K562 (cell line): ENCODE measurements at regions not wholly inside any gene's neighbourhood (a gene's known extent, or its start where the extent isn't known, plus 50 kb on each side); places are given as distances from the start of the nearest gene placed in this dataset.

Source experiments
- ATAC-seq: fragments of 200-7000 bp; cut with Tn5 transposase; 3 replicates; pipeline ENCODE4 v1.9.1; 2020; ENCODE audit warnings: moderate library complexity
- BruUV-seq: library from RNA; stranded (reverse); fragments of 400-500 nt; replicated peaks from 2 replicates; lab custom pipeline; 2021; lab: Mats Ljungman, UMichigan
- CTCF ChIA-PET: fragments of 300-600 bp; formaldehyde crosslinking; extraction: SDS; loops from one replicate; lab custom pipeline; 2021; ENCODE audit warnings: low intra/inter-chr PET ratio; lab: Yijun Ruan, JAX
- POLR2A ChIA-PET: fragments of 300-600, 350-650 bp; sonication (Branson Sonifier 250); formaldehyde crosslinking; extraction: SDS; loops from one replicate; lab custom pipeline; 2021; ENCODE audit warnings: antibody characterized with exemption, inconsistent platforms; lab: Yijun Ruan, JAX
- DNase-seq, 4 experiments: peaks; one replicate each; pipeline versions ENCODE4 v3.0.0 to v3.0.0-alpha.2; 2011 to 2018; ENCODE audit warnings: low spot score in 3 of 4, mixed read lengths in 3 of 4; ENCODE audit errors: extremely low read depth in 1 of 4
- FAIRE-seq: peaks from 2 replicates; lab custom pipeline; 2011; peaks lifted over from hg19 to GRCh38; lab: Jason Lieb, UNC
- H2AFZ ChIP-seq: 2 replicates; pipeline ENCODE4 v1.6.0; 2011; ENCODE audit warnings: low read depth, low read length, control low read depth, inconsistent platforms
- H3K27ac ChIP-seq: fragments of 200-600 bp; 3 replicates; pipeline ENCODE4 v1.8.0; 2011; ENCODE audit warnings: low read depth, mild to moderate bottlenecking, control low read depth, inconsistent platforms, low read length, moderate library complexity, mixed read lengths; ENCODE audit errors: extremely low read depth
- H3K27me3 ChIP-seq, 2 experiments: fragments of 300-600 bp in 1 of 2; 2 replicates in 1 of 2; 3 replicates in 1 of 2; pipeline versions ENCODE4 v1.6.0 to v1.8.0; 2011; ENCODE audit warnings: inconsistent platforms in 2 of 2, low read length in 2 of 2, mild to moderate bottlenecking in 1 of 2, mixed read lengths in 1 of 2, moderate library complexity in 1 of 2; ENCODE audit not compliant: control insufficient read depth in 2 of 2, insufficient read depth in 2 of 2
- H3K36me3 ChIP-seq: fragments of 300-600 bp; 3 replicates; pipeline ENCODE4 v1.8.0; 2011; ENCODE audit warnings: mild to moderate bottlenecking, low read length, inconsistent platforms; ENCODE audit not compliant: control insufficient read depth, insufficient read depth
- H3K4me1 ChIP-seq, 2 experiments: fragments of 200-600 bp in 1 of 2; replicated peaks in 1 of 2; 2 replicates in 1 of 2; 3 replicates in 1 of 2; pipeline versions ENCODE4 v1.5.1 to v1.8.0; 2011; ENCODE audit warnings: inconsistent platforms in 2 of 2, low read length in 2 of 2, mild to moderate bottlenecking in 1 of 2, mixed read lengths in 1 of 2, moderate library complexity in 1 of 2; ENCODE audit not compliant: control insufficient read depth in 2 of 2, insufficient read depth in 2 of 2
- H3K4me2 ChIP-seq: 2 replicates; pipeline ENCODE4 v1.6.1; 2011; ENCODE audit warnings: low read length, control low read depth, inconsistent platforms, mixed read lengths; ENCODE audit not compliant: insufficient read depth
- H3K4me3 ChIP-seq: fragments of 200-600 bp; sonication (generic), shearing (Covaris generic); 2 replicates; pipeline ENCODE4 v1.5.1; 2016; ENCODE audit warnings: control low read depth, inconsistent platforms
- H3K79me2 ChIP-seq: fragments of 200-600 bp; 3 replicates; pipeline ENCODE4 v1.8.0; 2011; ENCODE audit warnings: low read length, inconsistent platforms; ENCODE audit not compliant: control insufficient read depth, insufficient read depth
- H3K9ac ChIP-seq, 2 experiments: 2 replicates each; pipeline versions ENCODE4 v1.6.0 to v1.6.1; 2011; ENCODE audit warnings: low read depth in 2 of 2, low read length in 2 of 2, control low read depth in 1 of 2, inconsistent platforms in 1 of 2, mild to moderate bottlenecking in 1 of 2, mixed read lengths in 1 of 2; ENCODE audit not compliant: insufficient read depth in 1 of 2
- H3K9me1 ChIP-seq: one replicate; pipeline ENCODE4 v1.6.0; 2011; ENCODE audit warnings: inconsistent platforms, mild to moderate bottlenecking, low read length, moderate library complexity; ENCODE audit not compliant: control insufficient read depth, insufficient read depth
- H3K9me3 ChIP-seq: replicated peaks from 2 replicates; pipeline ENCODE4 v1.5.1; 2011; ENCODE audit warnings: low read depth, low read length, inconsistent platforms; ENCODE audit not compliant: control insufficient read depth, insufficient read depth
- H4K20me1 ChIP-seq: replicated peaks from 2 replicates; pipeline ENCODE4 v1.6.1; 2011; ENCODE audit warnings: low read length, inconsistent platforms, mixed read lengths; ENCODE audit not compliant: control insufficient read depth, insufficient read depth
- BRD9 ChIP-seq: fragments of 450-650 bp; IDR thresholded peaks from 2 replicates; pipeline ENCODE4 v1.6.1; 2018; ENCODE audit warnings: low read depth; ENCODE audit not compliant: partially characterized antibody
- GATA2 ChIP-seq: sonication (generic); formaldehyde crosslinking; IDR thresholded peaks from 2 replicates; pipeline ENCODE4 v1.4.0; 2020; ENCODE audit warnings: mild to moderate bottlenecking, missing genetic modification reagents
- GTF2A2 ChIP-seq: IDR thresholded peaks from 2 replicates; pipeline ENCODE4 v1.6.1; 2016; ENCODE audit warnings: mild to moderate bottlenecking, missing genetic modification characterization, missing compliant biosample characterization
- KHSRP ChIP-seq: fragments of 450-650 bp; IDR thresholded peaks from 2 replicates; pipeline ENCODE4 v1.6.1; 2017
- MYBL2 ChIP-seq, 2 experiments: fragments of 450-650 bp in 1 of 2; sonication (generic) in 1 of 2; formaldehyde crosslinking in 1 of 2; IDR thresholded peaks; 2 replicates each; pipeline versions ENCODE4 v1.6.1 to v1.8.1; 2017 to 2022; ENCODE audit warnings: borderline replicate concordance in 1 of 2, inconsistent platforms in 1 of 2, low read depth in 1 of 2, mild to moderate bottlenecking in 1 of 2, missing genetic modification reagents in 1 of 2, moderate library complexity in 1 of 2
- NBN ChIP-seq: fragments of 450-650 bp; IDR thresholded peaks from 2 replicates; pipeline ENCODE4 v1.6.1; 2016; ENCODE audit warnings: low read depth, mild to moderate bottlenecking
- NFRKB ChIP-seq: fragments of 450-650 bp; IDR thresholded peaks from 2 replicates; pipeline ENCODE4 v1.6.1; 2016; ENCODE audit warnings: low read depth
- RCOR1 ChIP-seq, 2 experiments: IDR thresholded peaks; 2 replicates each; pipeline ENCODE4 v1.6.1; 2012; ENCODE audit warnings: low read depth in 2 of 2, low read length in 2 of 2, borderline replicate concordance in 1 of 2, improper control_type of control experiment in 1 of 2
- RUNX1 ChIP-seq: sonication (generic); IDR thresholded peaks from 2 replicates; pipeline ENCODE4 v1.6.1; 2016; ENCODE audit warnings: antibody characterized with exemption, low read depth
- SAP30 ChIP-seq: fragments of 200-600 bp; sonication (generic); IDR thresholded peaks from 2 replicates; pipeline ENCODE4 v1.6.1; 2012; ENCODE audit warnings: borderline replicate concordance, low read depth, mild to moderate bottlenecking, moderate library complexity, low read length, control low read depth, inconsistent platforms; ENCODE audit not compliant: insufficient read depth, poor library complexity, severe bottlenecking
- SMARCB1 ChIP-seq: IDR thresholded peaks from 2 replicates; pipeline ENCODE4 v1.6.1; 2011; ENCODE audit warnings: improper control_type of control experiment, low read depth; ENCODE audit not compliant: insufficient read length
- THRB ChIP-seq: fragments of 450-650 bp; formaldehyde crosslinking; conservative IDR thresholded peaks from 2 replicates; pipeline ENCODE4 v1.4.0; 2022; ENCODE audit warnings: mild to moderate bottlenecking, missing genetic modification characterization
- YBX1 ChIP-seq: fragments of 450-650 bp; IDR thresholded peaks from 2 replicates; pipeline ENCODE4 v1.7.1; 2016; ENCODE audit warnings: mild to moderate bottlenecking
- ZNF174 ChIP-seq: fragments of 250-450 bp; sonication (Bioruptor Pico); IDR thresholded peaks from 2 replicates; pipeline ENCODE4 v1.4.0; 2020; ENCODE audit warnings: mild to moderate bottlenecking
- ZNF184 ChIP-seq: sonication (generic); formaldehyde crosslinking; IDR thresholded peaks from 2 replicates; pipeline ENCODE4 v1.5.0; 2020; ENCODE audit warnings: missing genetic modification reagents
- ZNF274 ChIP-seq: IDR thresholded peaks from 2 replicates; pipeline ENCODE4 v1.6.1; 2011; ENCODE audit warnings: low read depth, mild to moderate bottlenecking, low read length, moderate library complexity, borderline replicate concordance
- WGBS: fragments of 100-300 bp; shearing (Covaris generic); methylation state at CpG from one replicate; pipeline ENCODE4 v1.1.6; 2016; ENCODE audit warnings: low coverage, mixed read lengths; ENCODE audit not compliant: insufficient coverage; ENCODE audit errors: missing lambda C conversion rate; 5-methylcytosine and 5-hydroxymethylcytosine counted together
- in situ Hi-C: fragments of 300-500 bp; cut with MboI; formaldehyde crosslinking; loops from 4 replicates; pipeline ENCODE4 v1.15.0; 2018; ENCODE audit warnings: inconsistent platforms, mixed read lengths
- intact Hi-C: fragments of 100-400 bp; cut with micrococcal nuclease; formaldehyde crosslinking; loops from 2 replicates; pipeline ENCODE4 v1.14.2; 2022
- TF ChIP-seq, protein P1 (sequence below): fragments of 250-450 bp; sonication (Bioruptor Pico); IDR thresholded peaks from 2 replicates; pipeline ENCODE4 v1.4.0; 2020; ENCODE audit warnings: mild to moderate bottlenecking, moderate library complexity
- TF ChIP-seq, protein P2 (sequence below): fragments of 450-650 bp; IDR thresholded peaks from 2 replicates; pipeline ENCODE4 v1.6.1; 2016; ENCODE audit warnings: missing biosample characterization, missing genetic modification characterization
- TF ChIP-seq, protein P3 (sequence below): fragments of 450-650 bp; IDR thresholded peaks from 2 replicates; pipeline ENCODE4 v1.6.1; 2017; ENCODE audit warnings: antibody characterized with exemption

GRCh38 chr16:51008037-51008436 is 143.0 kb downstream of the SALL1 start:
- no peak overlapping the region for H3K4me3 ChIP-seq
- no peaks in the 10 kb centered on the region for H3K4me1 ChIP-seq
- H3K9ac ChIP-seq = no peak overlapping the region
- in situ Hi-C loops (no loop called here), intact Hi-C loops (no loop called here)
- BruUV-seq = no TSS peak
- DNase-seq = no peak
- ATAC-seq = no peak
- H3K27me3 ChIP-seq = no peaks in the 10 kb centered on the region
- ChIA-PET POLR2A (interaction anchor here (1.0 kb wide), 1 partner anchor 9 kb away, joined by 3 read pairs; no protein-coding TSS in a partner anchor), CTCF (no interaction called here)
- no peaks in the 10 kb centered on the region for H4K20me1 ChIP-seq
- H3K9me3 ChIP-seq = no peaks in the 10 kb centered on the region
- no peaks in the 10 kb centered on the region for H3K36me3 ChIP-seq
- no peaks in the 10 kb centered on the region for H3K9me1 ChIP-seq
- no peaks in the 10 kb centered on the region for H3K79me2 ChIP-seq
- no peak for FAIRE-seq
- no peak overlapping the region for H3K4me2 ChIP-seq
- WGBS = 0% methylated on average over 1 of the region's 1 CpG
- H2AFZ ChIP-seq = no peak overlapping the region
- no peak overlapping the region for H3K27ac ChIP-seq
- TF ChIP-seq RUNX1 (no peak), ZNF174 (no peak), MYBL2 (IDR thresholded peaks at IDR 0.05; ENCODE audit: low read depth) (no peak), MYBL2 (CRISPR knock-in tag; IDR thresholded peaks at IDR 0.05; ENCODE audit: borderline replicate concordance) (no peak), THRB (CRISPR knock-in tag) (no peak), YBX1 (no peak), NFRKB (no peak), BRD9 (no peak), SMARCB1 (no peak), NBN (no peak), GTF2A2 (tag) (no peak), KHSRP (no peak), ZNF274 (no peak), GATA2 (no peak), RCOR1 (IDR thresholded peaks at IDR 0.05; ENCODE audit: borderline replicate concordance in 1 of 2, low read depth in 2 of 2, low read length in 2 of 2) (no peak), ZNF184 (CRISPR knock-in tag) (no peak), SAP30 (no peak)
- TF ChIP-seq, protein P1, sequence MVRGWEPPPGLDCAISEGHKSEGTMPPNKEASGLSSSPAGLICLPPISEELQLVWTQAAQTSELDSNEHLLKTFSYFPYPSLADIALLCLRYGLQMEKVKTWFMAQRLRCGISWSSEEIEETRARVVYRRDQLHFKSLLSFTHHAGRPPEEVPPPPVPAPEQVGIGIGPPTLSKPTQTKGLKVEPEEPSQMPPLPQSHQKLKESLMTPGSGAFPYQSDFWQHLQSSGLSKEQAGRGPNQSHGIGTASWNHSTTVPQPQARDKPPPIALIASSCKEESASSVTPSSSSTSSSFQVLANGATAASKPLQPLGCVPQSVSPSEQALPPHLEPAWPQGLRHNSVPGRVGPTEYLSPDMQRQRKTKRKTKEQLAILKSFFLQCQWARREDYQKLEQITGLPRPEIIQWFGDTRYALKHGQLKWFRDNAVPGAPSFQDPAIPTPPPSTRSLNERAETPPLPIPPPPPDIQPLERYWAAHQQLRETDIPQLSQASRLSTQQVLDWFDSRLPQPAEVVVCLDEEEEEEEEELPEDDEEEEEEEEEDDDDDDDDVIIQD (CRISPR knock-in tag) = no peak
- TF ChIP-seq, protein P2, sequence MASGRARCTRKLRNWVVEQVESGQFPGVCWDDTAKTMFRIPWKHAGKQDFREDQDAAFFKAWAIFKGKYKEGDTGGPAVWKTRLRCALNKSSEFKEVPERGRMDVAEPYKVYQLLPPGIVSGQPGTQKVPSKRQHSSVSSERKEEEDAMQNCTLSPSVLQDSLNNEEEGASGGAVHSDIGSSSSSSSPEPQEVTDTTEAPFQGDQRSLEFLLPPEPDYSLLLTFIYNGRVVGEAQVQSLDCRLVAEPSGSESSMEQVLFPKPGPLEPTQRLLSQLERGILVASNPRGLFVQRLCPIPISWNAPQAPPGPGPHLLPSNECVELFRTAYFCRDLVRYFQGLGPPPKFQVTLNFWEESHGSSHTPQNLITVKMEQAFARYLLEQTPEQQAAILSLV = no peak
- TF ChIP-seq, protein P3, sequence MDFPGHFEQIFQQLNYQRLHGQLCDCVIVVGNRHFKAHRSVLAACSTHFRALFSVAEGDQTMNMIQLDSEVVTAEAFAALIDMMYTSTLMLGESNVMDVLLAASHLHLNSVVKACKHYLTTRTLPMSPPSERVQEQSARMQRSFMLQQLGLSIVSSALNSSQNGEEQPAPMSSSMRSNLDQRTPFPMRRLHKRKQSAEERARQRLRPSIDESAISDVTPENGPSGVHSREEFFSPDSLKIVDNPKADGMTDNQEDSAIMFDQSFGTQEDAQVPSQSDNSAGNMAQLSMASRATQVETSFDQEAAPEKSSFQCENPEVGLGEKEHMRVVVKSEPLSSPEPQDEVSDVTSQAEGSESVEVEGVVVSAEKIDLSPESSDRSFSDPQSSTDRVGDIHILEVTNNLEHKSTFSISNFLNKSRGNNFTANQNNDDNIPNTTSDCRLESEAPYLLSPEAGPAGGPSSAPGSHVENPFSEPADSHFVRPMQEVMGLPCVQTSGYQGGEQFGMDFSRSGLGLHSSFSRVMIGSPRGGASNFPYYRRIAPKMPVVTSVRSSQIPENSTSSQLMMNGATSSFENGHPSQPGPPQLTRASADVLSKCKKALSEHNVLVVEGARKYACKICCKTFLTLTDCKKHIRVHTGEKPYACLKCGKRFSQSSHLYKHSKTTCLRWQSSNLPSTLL = no peak
